GM12891 (cell line): ENCODE measurements at regions not wholly inside any gene's neighbourhood (a gene's known extent, or its start where the extent isn't known, plus 50 kb on each side); places are given as distances from the start of the nearest gene placed in this dataset.
"Not testable (repeated sequence)": the region's sequence is repeated elsewhere in the genome, so short reads cannot be mapped to it uniquely, and the experiment has no call there.

ENCODE experiments used
- DNase-seq: peaks from one replicate; pipeline ENCODE4 v3.0.0; 2011; ENCODE audit warnings: low spot score; ENCODE audit not compliant: insufficient read length
- FAIRE-seq: peaks from 2 replicates; lab custom pipeline; 2011; peaks lifted over from hg19 to GRCh38; lab: Jason Lieb, UNC
- PAX5 ChIP-seq: IDR thresholded peaks from 2 replicates; pipeline ENCODE4 v1.6.1; 2011; ENCODE audit warnings: low read length, moderate library complexity, mild to moderate bottlenecking; ENCODE audit not compliant: insufficient read depth, severe bottlenecking
- POLR2A ChIP-seq: IDR thresholded peaks from 2 replicates; pipeline ENCODE4 v1.6.1; 2011; ENCODE audit warnings: low read depth, low read length, control low read depth
- POLR2AphosphoS5 ChIP-seq: IDR thresholded peaks from 2 replicates; pipeline ENCODE4 v1.6.1; 2011; ENCODE audit warnings: low read depth, low read length, control low read depth
- POU2F2 ChIP-seq: IDR thresholded peaks from 2 replicates; pipeline ENCODE4 v1.6.1; 2011; ENCODE audit warnings: low read depth, mild to moderate bottlenecking, control low read depth, low read length, moderate library complexity
- SPI1 ChIP-seq: IDR thresholded peaks from 2 replicates; pipeline ENCODE4 v1.6.1; 2011; ENCODE audit warnings: low read depth, low read length, control low read depth
- TAF1 ChIP-seq: IDR thresholded peaks from 2 replicates; pipeline ENCODE4 v1.6.1; 2011; ENCODE audit warnings: low read depth, low read length, control low read depth

DNA sequence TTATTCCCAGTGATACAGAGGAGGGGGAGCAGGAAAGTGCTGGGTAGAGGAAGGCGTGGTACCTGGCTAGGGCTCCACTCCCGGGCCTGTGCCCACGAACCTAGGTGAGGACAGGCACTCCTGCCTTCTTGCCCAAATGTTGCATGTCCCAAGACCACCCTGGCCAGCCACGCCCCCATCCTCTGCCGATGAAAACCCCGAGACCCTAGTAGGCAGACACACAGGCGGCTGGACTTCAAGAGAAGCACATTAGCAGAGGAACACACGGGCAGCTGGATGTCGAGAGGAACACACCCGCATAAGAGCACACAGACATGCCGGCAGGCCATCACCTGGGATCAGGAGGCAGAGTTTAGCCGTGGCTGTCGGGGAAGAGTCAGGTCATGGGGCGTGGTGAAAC is 1386.5 kb upstream of the GOT2 start:
- DNase-seq: no peak
- FAIRE-seq: no peak
- TF ChIP-seq POU2F2 (no peak), PAX5 (no peak), POLR2AphosphoS5 (no peak), POLR2A (no peak), SPI1 (no peak), TAF1 (no peak)

DNA sequence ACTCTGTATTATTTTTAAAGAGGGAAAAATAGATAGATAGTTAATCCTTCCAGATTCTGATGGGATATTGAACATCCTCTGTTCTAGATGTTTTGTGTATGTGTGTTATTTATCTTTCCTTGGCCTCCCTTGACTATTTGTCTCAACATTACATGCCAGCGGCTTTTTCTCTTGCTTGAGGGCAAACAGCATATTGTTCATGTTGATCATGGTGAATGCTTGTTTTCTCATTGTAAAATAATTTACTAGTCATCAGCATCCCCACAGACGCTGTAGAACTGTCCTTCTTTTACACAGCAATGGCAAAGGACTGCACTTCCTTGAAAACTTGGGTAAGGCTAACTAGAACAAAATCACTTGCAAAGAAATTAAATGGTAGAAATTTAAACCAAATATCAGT is 1376.4 kb upstream of the GOT2 start:
- TF ChIP-seq PAX5: no peak
- no peak for TF ChIP-seq POU2F2
- TF ChIP-seq POLR2A: no peak
- FAIRE-seq (no peak), DNase-seq (no peak)

DNA sequence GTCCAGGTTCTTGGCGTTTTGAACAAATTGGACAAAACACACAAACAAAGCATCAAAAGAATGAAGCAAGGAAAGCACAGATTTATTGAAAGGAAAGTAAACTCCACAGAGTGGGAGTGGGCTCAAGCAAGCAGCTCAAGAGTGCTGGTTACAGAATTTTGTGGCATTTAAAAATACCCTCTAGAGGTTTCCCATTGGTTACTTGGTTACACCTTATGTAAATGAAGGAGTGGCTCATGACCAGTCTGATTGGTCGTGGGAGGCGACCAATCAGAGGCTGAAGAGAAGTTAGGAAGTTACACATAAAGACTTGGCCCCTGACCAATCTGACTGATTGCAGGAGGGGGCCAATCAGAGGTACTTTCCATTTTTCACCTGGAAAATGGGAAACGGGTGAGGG is 1373.8 kb upstream of the GOT2 start:
- no peak for DNase-seq
- no peak for FAIRE-seq
- TF ChIP-seq POLR2A (no peak), PAX5 (no peak), POLR2AphosphoS5 (no peak), TAF1 (no peak), POU2F2 (no peak), SPI1 (no peak)

DNA sequence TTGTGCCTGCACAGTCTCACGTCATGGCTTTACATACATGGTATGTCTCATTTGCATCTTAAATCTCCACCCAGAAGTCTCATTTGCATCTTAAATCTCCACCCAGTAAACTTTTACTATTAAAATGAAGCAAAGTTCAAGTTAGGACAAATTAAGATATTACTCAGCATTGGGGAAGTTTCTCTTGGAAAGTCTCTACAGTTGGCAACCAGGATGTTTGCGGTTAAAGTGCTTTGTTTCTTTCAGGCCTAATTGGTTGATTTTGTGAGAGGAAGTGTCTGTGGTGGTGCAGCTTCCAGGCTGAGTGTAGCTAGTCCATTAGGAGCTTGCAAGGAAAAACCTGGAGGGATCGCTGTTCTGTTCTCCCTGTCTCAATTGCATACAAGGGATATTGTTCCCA is 1373.3 kb upstream of the GOT2 start:
- no peak for TF ChIP-seq PAX5
- FAIRE-seq (no peak), DNase-seq (no peak)

DNA sequence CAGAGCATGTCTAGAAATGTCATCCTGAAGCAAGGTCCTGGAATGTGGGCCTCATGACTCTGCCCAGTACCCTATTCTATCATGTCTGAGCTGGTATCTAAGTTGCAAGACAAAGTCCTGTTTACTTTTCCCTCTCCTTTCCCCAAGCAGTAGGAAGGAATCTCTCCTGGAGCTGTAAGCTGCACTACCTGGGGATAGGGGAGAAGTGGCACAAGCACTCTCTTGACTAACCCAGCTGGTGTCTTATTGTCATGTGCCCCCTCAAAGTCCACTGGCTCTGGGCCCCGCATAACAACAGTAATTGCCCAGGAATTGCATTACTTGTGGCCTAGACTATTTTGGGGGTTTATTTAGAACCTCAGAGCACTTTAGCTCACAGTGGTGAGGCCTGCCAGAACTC is 1366.3 kb upstream of the GOT2 start:
- no peak for DNase-seq
- TF ChIP-seq POLR2A: no peak
- no peak for TF ChIP-seq POLR2AphosphoS5
- no peak for TF ChIP-seq SPI1
- no peak for TF ChIP-seq POU2F2
- no peak for TF ChIP-seq TAF1
- no peak for TF ChIP-seq PAX5
- FAIRE-seq: no peak

DNA sequence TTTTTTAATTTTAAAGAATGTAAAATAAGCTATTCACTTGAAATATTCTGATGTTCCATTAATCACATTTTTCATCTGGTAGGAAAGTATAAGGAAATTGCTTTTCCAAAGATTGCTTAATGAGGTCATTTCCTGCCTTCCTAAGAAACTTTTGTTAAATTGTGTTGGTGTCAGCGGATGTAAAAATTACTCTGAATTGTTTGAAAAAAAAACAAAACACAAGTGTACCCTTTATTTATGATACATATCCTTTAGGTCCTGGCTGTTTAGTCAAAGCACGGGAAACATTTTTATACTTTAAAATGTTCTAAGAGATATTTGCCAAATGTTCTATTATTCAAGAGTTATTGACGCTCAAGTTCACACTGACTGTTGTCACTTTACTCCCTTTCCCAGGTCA is 1357.4 kb upstream of the GOT2 start:
- TF ChIP-seq POLR2A: no peak
- TF ChIP-seq SPI1: no peak
- TF ChIP-seq PAX5: no peak
- TF ChIP-seq POU2F2: no peak
- TF ChIP-seq POLR2AphosphoS5: no peak
- TF ChIP-seq TAF1: no peak
- FAIRE-seq: no peak
- DNase-seq: no peak

DNA sequence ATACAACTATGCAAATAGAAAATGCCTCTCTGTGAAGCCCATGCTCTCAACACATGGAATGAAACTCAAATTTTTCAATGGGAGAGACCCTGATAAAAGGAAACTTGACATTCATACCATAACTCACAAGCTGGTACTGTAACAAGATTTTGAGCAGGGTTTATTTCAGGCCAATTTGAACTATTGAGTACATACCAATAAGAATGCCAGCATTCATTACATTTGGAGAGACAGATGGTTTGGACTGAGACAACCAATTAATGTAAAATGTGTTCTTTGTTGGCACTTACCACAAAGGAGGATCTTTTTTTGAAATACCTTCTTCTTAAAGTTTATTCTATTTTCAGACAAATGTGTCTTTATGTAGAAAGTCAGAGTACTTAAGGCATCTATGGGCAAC is 1357.0 kb upstream of the GOT2 start:
- TF ChIP-seq SPI1: no peak
- TF ChIP-seq PAX5: no peak
- TF ChIP-seq TAF1: no peak
- no peak for TF ChIP-seq POLR2A
- no peak for TF ChIP-seq POU2F2
- TF ChIP-seq POLR2AphosphoS5: no peak
- FAIRE-seq: no peak
- DNase-seq: no peak

DNA sequence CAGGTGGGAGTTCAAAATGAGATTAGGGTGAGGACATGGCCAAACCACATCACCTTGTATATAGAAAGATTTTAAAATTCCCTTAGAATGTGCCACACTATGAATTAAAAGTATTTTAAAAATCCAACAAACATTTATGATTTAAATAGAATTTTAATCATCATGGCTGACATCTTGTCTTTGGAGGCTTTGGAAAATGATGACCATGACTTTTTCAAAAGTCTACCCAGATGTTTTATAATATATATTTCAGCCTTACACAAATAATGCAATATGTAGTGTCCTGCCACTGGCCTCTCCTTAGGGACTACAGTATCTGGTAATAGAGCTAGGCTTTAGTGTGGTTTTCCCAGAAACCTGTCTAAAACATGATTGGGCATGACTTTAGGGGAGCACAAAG is 1353.4 kb upstream of the GOT2 start:
- TF ChIP-seq POLR2A (no peak), POLR2AphosphoS5 (no peak), PAX5 (no peak), POU2F2 (no peak), TAF1 (no peak), SPI1 (no peak)
- no peak for DNase-seq
- no peak for FAIRE-seq

DNA sequence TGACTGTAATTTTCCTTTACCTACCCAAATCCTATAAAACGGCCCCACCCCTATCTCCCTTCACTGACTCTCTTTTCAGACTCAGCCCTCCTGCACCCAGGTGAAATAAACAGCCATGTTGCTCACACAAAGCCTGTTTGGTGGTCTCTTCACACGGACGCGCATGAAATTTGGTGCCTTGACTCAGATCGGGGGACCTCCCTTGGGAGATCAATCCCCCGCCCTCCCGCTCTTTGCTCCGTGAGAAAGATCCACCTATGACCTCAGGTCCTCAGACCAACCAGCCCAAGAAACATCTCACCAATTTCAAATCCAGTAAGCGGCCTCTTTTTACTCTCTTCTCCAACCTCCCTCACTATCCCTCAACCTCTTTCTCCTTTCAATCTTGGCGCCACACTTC is 1344.7 kb upstream of the GOT2 start:
- FAIRE-seq, DNase-seq: not testable (repeated sequence)

DNA sequence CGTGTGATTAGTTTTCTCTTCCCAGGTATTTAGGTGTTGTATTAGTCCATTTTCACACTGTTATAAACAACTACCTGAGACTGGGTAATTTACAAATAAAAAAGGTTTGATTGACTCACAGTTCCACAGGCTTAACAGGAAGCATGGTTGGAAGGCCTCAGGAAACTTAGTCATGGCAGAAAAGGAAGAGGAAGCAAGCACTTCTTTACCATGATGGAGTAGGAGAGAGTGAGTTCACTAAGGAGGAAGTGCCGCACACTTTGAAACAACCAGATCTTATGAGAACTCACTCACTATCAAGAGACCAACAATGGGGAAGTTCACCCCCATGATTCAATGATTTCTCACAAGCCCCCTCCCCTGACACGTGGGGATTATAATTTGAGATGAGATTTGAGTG is 1343.7 kb upstream of the GOT2 start:
- DNase-seq: no peak
- no peak for FAIRE-seq
- TF ChIP-seq PAX5 (no peak), POLR2AphosphoS5 (no peak), POLR2A (no peak)

DNA sequence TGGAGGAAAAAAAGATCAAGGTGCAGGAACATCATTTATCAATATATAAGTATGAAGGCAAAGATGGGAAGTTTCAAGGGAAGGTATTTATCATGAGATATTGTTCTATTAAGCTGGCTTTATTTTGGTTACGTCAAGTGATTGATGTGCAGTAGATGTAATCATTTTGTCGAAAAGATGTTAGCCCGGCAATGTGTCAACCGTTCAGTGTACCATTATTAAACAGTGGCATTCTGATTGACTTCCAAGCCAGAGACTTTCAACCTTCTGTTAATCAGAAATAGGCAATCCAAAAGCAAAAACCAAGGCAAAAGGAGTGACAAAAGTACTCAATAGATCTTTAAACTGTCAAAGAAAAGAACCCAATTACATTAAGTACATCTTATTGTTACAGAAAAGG is 1340.3 kb upstream of the GOT2 start:
- no peak for TF ChIP-seq SPI1
- no peak for TF ChIP-seq TAF1
- TF ChIP-seq POLR2AphosphoS5: no peak
- no peak for FAIRE-seq

DNA sequence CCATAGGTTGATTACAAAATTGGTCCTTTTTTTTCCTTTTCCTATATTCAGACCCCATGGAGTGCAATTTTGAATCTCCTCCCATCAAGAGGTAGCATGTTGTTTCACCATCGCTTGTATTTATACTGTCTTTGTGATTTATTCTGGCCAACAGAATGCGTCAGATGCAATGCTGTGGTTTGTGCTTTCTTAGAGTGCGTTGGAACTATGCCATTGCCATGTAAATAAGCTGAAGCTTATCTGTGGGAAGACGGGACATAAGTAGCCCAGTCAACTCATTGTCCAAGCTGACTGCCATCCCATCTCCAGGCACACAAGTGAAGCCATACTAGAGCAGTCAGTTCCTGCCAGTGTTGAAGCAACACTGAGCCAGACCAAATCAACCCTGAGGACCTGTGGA is 1339.3 kb upstream of the GOT2 start:
- DNase-seq (no peak), FAIRE-seq (no peak)
- no peak for TF ChIP-seq PAX5
- no peak for TF ChIP-seq TAF1
- TF ChIP-seq SPI1: no peak
- TF ChIP-seq POLR2AphosphoS5: no peak
- no peak for TF ChIP-seq POLR2A
- no peak for TF ChIP-seq POU2F2

More for the DNA sequence above, 1340.3 kb upstream of the GOT2 start:
- no peak for DNase-seq

DNA sequence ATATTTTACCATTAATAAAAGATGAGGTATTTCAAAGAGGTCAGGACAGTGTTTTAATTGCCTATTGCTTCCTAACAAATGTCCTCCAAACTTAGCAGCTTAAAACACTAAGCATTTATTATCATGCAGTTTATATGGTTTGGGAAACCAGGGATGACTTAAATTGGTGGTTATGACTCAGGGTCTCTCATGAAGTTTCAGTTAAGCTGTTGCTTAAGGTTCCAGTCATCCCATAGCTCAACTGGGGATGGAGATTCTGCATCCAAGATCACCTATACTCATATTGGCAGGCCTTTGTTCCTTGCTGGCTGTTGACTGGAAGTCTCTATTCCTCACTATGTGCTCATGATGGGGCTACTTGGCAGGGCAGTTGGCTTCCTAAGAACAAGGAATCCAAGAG is 1329.9 kb upstream of the GOT2 start:
- TF ChIP-seq POLR2AphosphoS5 (no peak), POU2F2 (no peak), TAF1 (no peak), POLR2A (no peak), SPI1 (no peak), PAX5 (no peak)
- FAIRE-seq: no peak
- DNase-seq: no peak
